ENCODE measurements at regions not wholly inside any gene's neighbourhood (a gene's known extent, or its start where the extent isn't known, plus 50 kb on each side); places are given as distances from the start of the nearest gene placed in this dataset.

DNA sequence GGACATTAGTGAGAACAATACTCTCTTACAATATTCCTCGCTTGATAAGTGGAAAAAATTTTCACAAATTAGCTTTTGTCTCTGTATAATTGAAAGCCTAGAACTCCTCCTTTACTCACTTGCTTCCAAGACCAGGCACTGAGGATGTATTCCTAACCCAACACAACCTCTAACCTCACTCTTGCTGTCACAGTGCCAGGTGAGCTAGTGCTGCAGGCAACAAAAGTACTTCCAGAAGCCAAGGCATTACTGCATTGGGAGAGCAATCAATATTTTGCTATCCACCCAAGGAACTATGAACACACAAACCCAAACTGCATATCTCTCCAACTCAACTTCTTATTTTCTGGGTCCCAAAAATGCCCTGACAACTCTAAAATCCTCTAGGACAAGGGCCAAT is 1081.0 kb downstream of the VRK1 start:
- TF ChIP-seq, protein P1, sequence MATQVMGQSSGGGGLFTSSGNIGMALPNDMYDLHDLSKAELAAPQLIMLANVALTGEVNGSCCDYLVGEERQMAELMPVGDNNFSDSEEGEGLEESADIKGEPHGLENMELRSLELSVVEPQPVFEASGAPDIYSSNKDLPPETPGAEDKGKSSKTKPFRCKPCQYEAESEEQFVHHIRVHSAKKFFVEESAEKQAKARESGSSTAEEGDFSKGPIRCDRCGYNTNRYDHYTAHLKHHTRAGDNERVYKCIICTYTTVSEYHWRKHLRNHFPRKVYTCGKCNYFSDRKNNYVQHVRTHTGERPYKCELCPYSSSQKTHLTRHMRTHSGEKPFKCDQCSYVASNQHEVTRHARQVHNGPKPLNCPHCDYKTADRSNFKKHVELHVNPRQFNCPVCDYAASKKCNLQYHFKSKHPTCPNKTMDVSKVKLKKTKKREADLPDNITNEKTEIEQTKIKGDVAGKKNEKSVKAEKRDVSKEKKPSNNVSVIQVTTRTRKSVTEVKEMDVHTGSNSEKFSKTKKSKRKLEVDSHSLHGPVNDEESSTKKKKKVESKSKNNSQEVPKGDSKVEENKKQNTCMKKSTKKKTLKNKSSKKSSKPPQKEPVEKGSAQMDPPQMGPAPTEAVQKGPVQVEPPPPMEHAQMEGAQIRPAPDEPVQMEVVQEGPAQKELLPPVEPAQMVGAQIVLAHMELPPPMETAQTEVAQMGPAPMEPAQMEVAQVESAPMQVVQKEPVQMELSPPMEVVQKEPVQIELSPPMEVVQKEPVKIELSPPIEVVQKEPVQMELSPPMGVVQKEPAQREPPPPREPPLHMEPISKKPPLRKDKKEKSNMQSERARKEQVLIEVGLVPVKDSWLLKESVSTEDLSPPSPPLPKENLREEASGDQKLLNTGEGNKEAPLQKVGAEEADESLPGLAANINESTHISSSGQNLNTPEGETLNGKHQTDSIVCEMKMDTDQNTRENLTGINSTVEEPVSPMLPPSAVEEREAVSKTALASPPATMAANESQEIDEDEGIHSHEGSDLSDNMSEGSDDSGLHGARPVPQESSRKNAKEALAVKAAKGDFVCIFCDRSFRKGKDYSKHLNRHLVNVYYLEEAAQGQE (IDR thresholded peaks at IDR 0.05; ENCODE audit: insufficient replicate concordance, low read depth) = no peak
- TF ChIP-seq, protein P2, sequence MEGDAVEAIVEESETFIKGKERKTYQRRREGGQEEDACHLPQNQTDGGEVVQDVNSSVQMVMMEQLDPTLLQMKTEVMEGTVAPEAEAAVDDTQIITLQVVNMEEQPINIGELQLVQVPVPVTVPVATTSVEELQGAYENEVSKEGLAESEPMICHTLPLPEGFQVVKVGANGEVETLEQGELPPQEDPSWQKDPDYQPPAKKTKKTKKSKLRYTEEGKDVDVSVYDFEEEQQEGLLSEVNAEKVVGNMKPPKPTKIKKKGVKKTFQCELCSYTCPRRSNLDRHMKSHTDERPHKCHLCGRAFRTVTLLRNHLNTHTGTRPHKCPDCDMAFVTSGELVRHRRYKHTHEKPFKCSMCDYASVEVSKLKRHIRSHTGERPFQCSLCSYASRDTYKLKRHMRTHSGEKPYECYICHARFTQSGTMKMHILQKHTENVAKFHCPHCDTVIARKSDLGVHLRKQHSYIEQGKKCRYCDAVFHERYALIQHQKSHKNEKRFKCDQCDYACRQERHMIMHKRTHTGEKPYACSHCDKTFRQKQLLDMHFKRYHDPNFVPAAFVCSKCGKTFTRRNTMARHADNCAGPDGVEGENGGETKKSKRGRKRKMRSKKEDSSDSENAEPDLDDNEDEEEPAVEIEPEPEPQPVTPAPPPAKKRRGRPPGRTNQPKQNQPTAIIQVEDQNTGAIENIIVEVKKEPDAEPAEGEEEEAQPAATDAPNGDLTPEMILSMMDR (IDR thresholded peaks at IDR 0.05; ENCODE audit: insufficient read depth, low read length) = no peak
- no peak for TF ChIP-seq POLR2AphosphoS5 (IDR thresholded peaks at IDR 0.05; ENCODE audit: low read depth)
- TF ChIP-seq GABPA (IDR thresholded peaks at IDR 0.05; ENCODE audit: low read depth) = no peak
